ENCODE measurements at regions not wholly inside any gene's neighbourhood (a gene's known extent, or its start where the extent isn't known, plus 50 kb on each side); places are given as distances from the start of the nearest gene placed in this dataset.

- no peak overlapping the region for H3K4me3 ChIP-seq (ENCODE audit: low read depth in 1 of 2, low read length in 2 of 2)
- H3K27me3 ChIP-seq (ENCODE audit: low read depth, low read length) = no peaks in the 10 kb centered on the region
- no peak overlapping the region for H3K27ac ChIP-seq (ENCODE audit: low read length)
- H3K36me3 ChIP-seq (ENCODE audit: control insufficient read depth in 1 of 2, insufficient read depth in 2 of 2, low read length in 2 of 2) = no peaks in the 10 kb centered on the region
- no peaks in the 10 kb centered on the region for H3K4me1 ChIP-seq (ENCODE audit: control insufficient read depth in 1 of 2, insufficient read depth in 2 of 2, low read length in 2 of 2)
- H3K9me3 ChIP-seq (ENCODE audit: control insufficient read depth in 1 of 2, low read length in 2 of 2) = no peaks in the 10 kb centered on the region
Observed at GRCh38 chr10:110446277-110446676, 51.4 kb upstream of the DUSP5 start.

GRCh38 chr10:110446954-110447608 is 50.6 kb upstream of the DUSP5 start:
- Histone ChIP-seq H3K27ac (ENCODE audit: low read length) (no peak overlapping the region), H3K9me3 (ENCODE audit: control insufficient read depth in 1 of 2, low read length in 2 of 2) (no peaks in the 10 kb centered on the region), H3K36me3 (ENCODE audit: control insufficient read depth in 1 of 2, insufficient read depth in 2 of 2, low read length in 2 of 2) (no peaks in the 10 kb centered on the region), H3K4me3 (ENCODE audit: low read depth in 1 of 2, low read length in 2 of 2) (no peak overlapping the region), H3K27me3 (ENCODE audit: low read depth, low read length) (no peaks in the 10 kb centered on the region), H3K4me1 (ENCODE audit: control insufficient read depth in 1 of 2, insufficient read depth in 2 of 2, low read length in 2 of 2) (no peaks in the 10 kb centered on the region)

- no peak overlapping the region for H3K4me3 ChIP-seq (ENCODE audit: low read depth in 1 of 2, low read length in 2 of 2)
- H3K27me3 ChIP-seq (ENCODE audit: low read depth, low read length) = no peaks in the 10 kb centered on the region
- H3K36me3 ChIP-seq (ENCODE audit: control insufficient read depth in 1 of 2, insufficient read depth in 2 of 2, low read length in 2 of 2) = no peaks in the 10 kb centered on the region
- H3K27ac ChIP-seq (ENCODE audit: low read length) = no peak overlapping the region
- H3K4me1 ChIP-seq (ENCODE audit: control insufficient read depth in 1 of 2, insufficient read depth in 2 of 2, low read length in 2 of 2) = no peaks in the 10 kb centered on the region
- no peaks in the 10 kb centered on the region for H3K9me3 ChIP-seq (ENCODE audit: control insufficient read depth in 1 of 2, low read length in 2 of 2)
Observed at GRCh38 chr10:110447886-110448285, 49.8 kb upstream of the DUSP5 start.

Data from muscle layer of duodenum (tissue), 2 donors.